OCI-LY1 (cell line): ENCODE measurements at regions not wholly inside any gene's neighbourhood (a gene's known extent, or its start where the extent isn't known, plus 50 kb on each side); places are given as distances from the start of the nearest gene placed in this dataset.

Source experiments
- H2AFZ ChIP-seq: fragments of 200-600 bp; sonication (generic), shearing (Covaris generic); 2 replicates; pipeline ENCODE4 v1.6.0; 2014; ENCODE audit warnings: antibody characterized with exemption, mild to moderate bottlenecking, low read length
- H3F3A ChIP-seq: fragments of 200-600 bp; sonication (generic), shearing (Covaris generic); 2 replicates; pipeline ENCODE4 v1.6.0; 2014; ENCODE audit warnings: mild to moderate bottlenecking, antibody characterized with exemption, low read length, moderate library complexity; ENCODE audit not compliant: insufficient read depth
- H3K27ac ChIP-seq: fragments of 200-600 bp; sonication (generic); 2 replicates; pipeline ENCODE4 v1.5.1; 2014; ENCODE audit warnings: low read length, mixed run types, mild to moderate bottlenecking, low read depth; ENCODE audit not compliant: poor library complexity, severe bottlenecking
- H3K27me3 ChIP-seq: fragments of 200-600 bp; sonication (generic); 2 replicates; pipeline ENCODE4 v1.6.0; 2014; ENCODE audit warnings: antibody characterized with exemption, mild to moderate bottlenecking, low read length, moderate library complexity; ENCODE audit not compliant: insufficient read depth
- H3K36me3 ChIP-seq: fragments of 200-600 bp; sonication (generic); 2 replicates; pipeline ENCODE4 v1.6.1; 2014; ENCODE audit warnings: mild to moderate bottlenecking, antibody characterized with exemption, low read length, moderate library complexity, mixed read lengths; ENCODE audit not compliant: insufficient read depth
- H3K4me1 ChIP-seq: fragments of 200-600 bp; sonication (generic); 2 replicates; pipeline ENCODE4 v1.5.1; 2014; ENCODE audit warnings: mild to moderate bottlenecking, low read length, moderate library complexity; ENCODE audit not compliant: insufficient read depth, severe bottlenecking
- H3K4me2 ChIP-seq: fragments of 200-600 bp; sonication (generic), shearing (Covaris generic); 2 replicates; pipeline ENCODE4 v1.6.1; 2014; ENCODE audit warnings: low read length
- H3K4me3 ChIP-seq: fragments of 200-600 bp; sonication (generic); 2 replicates; pipeline ENCODE4 v1.5.1; 2014; ENCODE audit warnings: low read length, low read depth, mild to moderate bottlenecking, mixed read lengths; ENCODE audit not compliant: poor library complexity, severe bottlenecking
- H3K79me2 ChIP-seq: fragments of 200-600 bp; shearing (Covaris generic); 2 replicates; pipeline ENCODE4 v1.6.1; 2016; ENCODE audit warnings: mixed run types, low read length, mixed read lengths; ENCODE audit not compliant: insufficient read depth
- H3K9ac ChIP-seq: fragments of 200-600 bp; sonication (generic), shearing (Covaris generic); 2 replicates; pipeline ENCODE4 v1.6.1; 2014; ENCODE audit warnings: mild to moderate bottlenecking, low read length, mixed read lengths
- H3K9me2 ChIP-seq: fragments of 200-600 bp; sonication (generic), shearing (Covaris generic); 2 replicates; pipeline ENCODE4 v1.6.1; 2014; ENCODE audit warnings: low read depth, mild to moderate bottlenecking, low read length, mixed read lengths
- H3K9me3 ChIP-seq: fragments of 200-600 bp; shearing (Covaris generic); 2 replicates; pipeline ENCODE4 v1.6.1; 2014; ENCODE audit warnings: low read length, mixed read lengths
- H4K20me1 ChIP-seq: fragments of 200-600 bp; sonication (generic), shearing (Covaris generic); 2 replicates; pipeline ENCODE4 v1.6.0; 2016; ENCODE audit warnings: mild to moderate bottlenecking, low read length; ENCODE audit not compliant: insufficient read depth
- CTCF ChIP-seq: fragments of 200-600 bp; sonication (generic), shearing (Covaris generic); IDR thresholded peaks from 2 replicates; pipeline ENCODE4 v1.5.1; 2017; ENCODE audit warnings: mild to moderate bottlenecking, antibody characterized with exemption, low read length, moderate library complexity, mixed read lengths
- EZH2 ChIP-seq: fragments of 200-600 bp; sonication (generic), shearing (Covaris generic); IDR thresholded peaks from 2 replicates; pipeline ENCODE4 v1.8.0; 2017; ENCODE audit warnings: borderline replicate concordance, mixed run types, mild to moderate bottlenecking, antibody characterized with exemption, low read length, moderate library complexity, mixed read lengths

GRCh38 chr2:8244639-8245038 is 437.2 kb upstream of the ID2 start:
- Histone ChIP-seq H3K27me3 (no peaks in the 10 kb centered on the region), H3F3A (no peaks in the 10 kb centered on the region), H4K20me1 (no peaks in the 10 kb centered on the region), H3K4me1 (peaks cover 30% of the 10 kb centered on the region), H2AFZ (no peak overlapping the region), H3K9me2 (no peaks in the 10 kb centered on the region), H3K4me3 (no peak overlapping the region), H3K36me3 (peaks cover 9% of the 10 kb centered on the region; the same call in 1 of the 2 replicates), H3K9ac (no peak overlapping the region), H3K4me2 (no peak overlapping the region), H3K9me3 (peaks cover 23% of the 10 kb centered on the region), H3K27ac (no peak overlapping the region), H3K79me2 (no peaks in the 10 kb centered on the region)
- TF ChIP-seq EZH2 (no peak), CTCF (no peak)

GRCh38 chr2:8246137-8246536 is 435.7 kb upstream of the ID2 start:
- H3K36me3 ChIP-seq: peaks cover 9% of the 10 kb centered on the region; the same call in 1 of the 2 replicates
- no peaks in the 10 kb centered on the region for H3K9me2 ChIP-seq
- no peaks in the 10 kb centered on the region for H3F3A ChIP-seq
- H3K79me2 ChIP-seq: no peaks in the 10 kb centered on the region
- no peak overlapping the region for H3K4me3 ChIP-seq
- no peak overlapping the region for H2AFZ ChIP-seq
- TF ChIP-seq EZH2: no peak
- TF ChIP-seq CTCF: no peak
- no peak overlapping the region for H3K9ac ChIP-seq
- no peak overlapping the region for H3K27ac ChIP-seq
- peaks cover 23% of the 10 kb centered on the region for H3K4me1 ChIP-seq
- no peaks in the 10 kb centered on the region for H4K20me1 ChIP-seq
- H3K4me2 ChIP-seq: no peak overlapping the region
- no peaks in the 10 kb centered on the region for H3K27me3 ChIP-seq
- H3K9me3 ChIP-seq: peaks cover 27% of the 10 kb centered on the region

- no peak overlapping the region for H2AFZ ChIP-seq
- H3K4me2 ChIP-seq: no peak overlapping the region
- no peaks in the 10 kb centered on the region for H3K27me3 ChIP-seq
- peaks cover 27% of the 10 kb centered on the region for H3K9me3 ChIP-seq
- no peak overlapping the region for H3K4me3 ChIP-seq
- H3K9ac ChIP-seq: no peak overlapping the region
- no peaks in the 10 kb centered on the region for H4K20me1 ChIP-seq
- H3K27ac ChIP-seq: no peak overlapping the region
- peaks cover 12% of the 10 kb centered on the region for H3K4me1 ChIP-seq
- no peaks in the 10 kb centered on the region for H3K9me2 ChIP-seq
- peaks cover 9% of the 10 kb centered on the region; the same call in 1 of the 2 replicates for H3K36me3 ChIP-seq
- no peaks in the 10 kb centered on the region for H3K79me2 ChIP-seq
- TF ChIP-seq CTCF (no peak), EZH2 (no peak)
- no peaks in the 10 kb centered on the region for H3F3A ChIP-seq
Measured at GRCh38 chr2:8247905-8248622, 433.8 kb upstream of the ID2 start.
